Body of pancreas (tissue), 4 donors: ENCODE measurements at regions not wholly inside any gene's neighbourhood (a gene's known extent, or its start where the extent isn't known, plus 50 kb on each side); places are given as distances from the start of the nearest gene placed in this dataset.

Experiments
- CTCF ChIP-seq, 7 experiments: fragments of 450-650 bp in 4 of 7; fragments of 200-600 bp in 3 of 7; sonication (generic) in 3 of 7; IDR thresholded peaks; one replicate each; pipeline ENCODE4 v1.5.1; 2016 to 2019; ENCODE audit warnings: antibody characterized with exemption in 7 of 7
- POLR2A ChIP-seq, 3 donors: fragments of 450-650 bp; IDR thresholded peaks; one replicate each; pipeline ENCODE4 v1.6.1; 2016; ENCODE audit warnings: antibody characterized with exemption in 3 of 3, mild to moderate bottlenecking in 2 of 3

GRCh38 chr4:133981327-133981726, 220.3 kb downstream of the PABPC4L start:
- TF ChIP-seq POLR2A (IDR thresholded peaks at IDR 0.05) (no peak), CTCF (IDR thresholded peaks at IDR 0.05) (no peak)
